A549 (cell line): ENCODE measurements at regions not wholly inside any gene's neighbourhood (a gene's known extent, or its start where the extent isn't known, plus 50 kb on each side); places are given as distances from the start of the nearest gene placed in this dataset.

Experiments
- ATAC-seq, 2 experiments: fragments of 200-7000 bp in 1 of 2; fragments of >200 bp in 1 of 2; cut with Nextera tagmentation in 1 of 2; cut with Tn5 transposase in 1 of 2; 3 replicates each; pipeline versions ENCODE4 v1.8.0 to v1.9.1; 2018 to 2020; ENCODE audit warnings: mild to moderate bottlenecking in 1 of 2, moderate library complexity in 1 of 2
- CTCF ChIA-PET: fragments of 300-600 bp; sonication (Branson Sonifier 250); formaldehyde crosslinking; extraction: SDS; loops from one replicate; lab custom pipeline; 2021; ENCODE audit warnings: antibody characterized with exemption, inconsistent platforms; lab: Yijun Ruan, JAX
- POLR2A ChIA-PET: fragments of 350-600 bp; formaldehyde crosslinking; extraction: SDS; loops from one replicate; lab custom pipeline; 2021; ENCODE audit warnings: antibody characterized with exemption, inconsistent platforms; lab: Yijun Ruan, JAX
- DNase-seq, 2 experiments: peaks; one replicate each; pipeline versions ENCODE4 v3.0.0 to v3.0.0-alpha.2; 2011 to 2016; ENCODE audit warnings: low read depth in 1 of 2, low spot score in 1 of 2
- FAIRE-seq: peaks from 2 replicates; lab custom pipeline; 2011; peaks lifted over from hg19 to GRCh38; lab: Jason Lieb, UNC
- H3K27ac ChIP-seq, 2 experiments: fragments of >200 bp; sonication (Bioruptor Twin); formaldehyde crosslinking; 3 replicates each; pipeline ENCODE4 v1.5.1; 2016 to 2017
- H3K4me1 ChIP-seq: fragments of >200 bp; sonication (Bioruptor Twin); formaldehyde crosslinking; 3 replicates; pipeline ENCODE4 v1.6.1; 2016
- H3K4me2 ChIP-seq: fragments of >200 bp; sonication (Bioruptor Twin); formaldehyde crosslinking; 3 replicates; pipeline ENCODE4 v1.6.1; 2016
- H3K4me3 ChIP-seq: fragments of >200 bp; sonication (Bioruptor Twin); formaldehyde crosslinking; 3 replicates; pipeline ENCODE4 v1.5.1; 2016
- H3K9me3 ChIP-seq: fragments of >200 bp; sonication (Bioruptor Twin); formaldehyde crosslinking; 3 replicates; pipeline ENCODE4 v1.6.1; 2016
- BCL3 ChIP-seq: fragments of >200 bp; sonication (Bioruptor Twin); formaldehyde crosslinking; IDR thresholded peaks from 3 replicates; pipeline ENCODE4 v1.6.1; 2016
- BHLHE40 ChIP-seq: IDR thresholded peaks from 2 replicates; pipeline ENCODE4 v1.6.1; 2012; ENCODE audit warnings: low read depth, low read length, inconsistent platforms
- CBX8 ChIP-seq: fragments of 200-600 bp; sonication (generic); IDR thresholded peaks from 2 replicates; pipeline ENCODE4 v1.6.1; 2016
- CEBPB ChIP-seq, 2 experiments: fragments of >200 bp in 1 of 2; sonication (Bioruptor Twin) in 1 of 2; formaldehyde crosslinking in 1 of 2; IDR thresholded peaks; 2 replicates each; pipeline ENCODE4 v1.6.1; 2012 to 2016
- CHD2 ChIP-seq: fragments of 150-350 bp; IDR thresholded peaks from 2 replicates; pipeline ENCODE4 v1.6.1; 2014; ENCODE audit warnings: low read length; ENCODE audit not compliant: partially characterized antibody
- ELK1 ChIP-seq: fragments of 150-350 bp; IDR thresholded peaks from 2 replicates; pipeline ENCODE4 v1.6.1; 2014; ENCODE audit warnings: low read depth, mild to moderate bottlenecking, low read length
- FOSB ChIP-seq: fragments of 250-450 bp; sonication (Bioruptor Pico); IDR thresholded peaks from 2 replicates; pipeline ENCODE4 v1.5.0; 2020; ENCODE audit warnings: mild to moderate bottlenecking, moderate library complexity
- FOSL2 ChIP-seq, 2 experiments: fragments of 450-650 bp in 1 of 2; fragments of >200 bp in 1 of 2; sonication (Bioruptor Twin) in 1 of 2; formaldehyde crosslinking; IDR thresholded peaks; 2 replicates each; pipeline versions ENCODE4 v1.5.0 to v1.6.1; 2016 to 2020; ENCODE audit warnings: mild to moderate bottlenecking in 1 of 2, moderate library complexity in 1 of 2
- GATA3 ChIP-seq: IDR thresholded peaks from 2 replicates; pipeline ENCODE4 v1.6.1; 2012; ENCODE audit warnings: borderline replicate concordance
- HOXA7 ChIP-seq: fragments of 250-450 bp; sonication (Bioruptor Pico); IDR thresholded peaks from 2 replicates; pipeline ENCODE4 v1.5.0; 2020; ENCODE audit warnings: mild to moderate bottlenecking, moderate library complexity
- JUNB ChIP-seq: fragments of >200 bp; sonication (Bioruptor Twin); formaldehyde crosslinking; IDR thresholded peaks from 2 replicates; pipeline ENCODE4 v1.6.1; 2016
- MAX ChIP-seq: IDR thresholded peaks from 2 replicates; pipeline ENCODE4 v1.6.1; 2012
- NFE2L2 ChIP-seq: fragments of 150-350 bp; conservative IDR thresholded peaks from 2 replicates; pipeline ENCODE4 v1.6.1; 2014; ENCODE audit warnings: low read length
- NR3C1 ChIP-seq: fragments of >200 bp; sonication (Bioruptor Twin); formaldehyde crosslinking; IDR thresholded peaks from 3 replicates; pipeline ENCODE4 v1.6.1; 2017
- POLR2A ChIP-seq: IDR thresholded peaks from 2 replicates; pipeline ENCODE4 v1.6.1; 2012; ENCODE audit warnings: mild to moderate bottlenecking, low read length
- RARB ChIP-seq: fragments of 250-450 bp; sonication (Bioruptor Pico); IDR thresholded peaks from 2 replicates; pipeline ENCODE4 v1.8.0; 2021; ENCODE audit warnings: mild to moderate bottlenecking, moderate library complexity
- RCOR1 ChIP-seq: fragments of 150-350 bp; IDR thresholded peaks from 2 replicates; pipeline ENCODE4 v1.6.1; 2014; ENCODE audit warnings: antibody characterized with exemption, low read length, low read depth
- RFX5 ChIP-seq: fragments of 450-650 bp; IDR thresholded peaks from 2 replicates; pipeline ENCODE4 v1.7.1; 2014; ENCODE audit warnings: antibody characterized with exemption, mild to moderate bottlenecking, moderate library complexity
- WGBS: methylation state at CpG from one replicate; pipeline ENCODE4 v1.1.6; 2017; ENCODE audit errors: missing lambda C conversion rate; 5-methylcytosine and 5-hydroxymethylcytosine counted together

- ChIA-PET POLR2A (interaction anchor here (1.0 to 1.2 kb wide), 2 partner anchors 109 to 228 kb away, joined by 3 to 6 read pairs; no protein-coding TSS in a partner anchor), CTCF (interaction anchor here (0.6 to 3.0 kb wide), 13 partner anchors 10 to 671 kb away, joined by 3 to 14 read pairs (median 3); no protein-coding TSS in a partner anchor)
- WGBS = 33% methylated on average over 51 of the region's 59 CpGs
- Histone ChIP-seq H3K9me3 (peaks cover 12% of the 10 kb centered on the region; the same call in 1 of the 3 replicates), H3K4me2 (peak overlapping the region; percentile 86), H3K27ac (peak overlapping the region; percentile 51 to 82; a peak in 4 of 6 replicates), H3K4me3 (peak overlapping the region; percentile 53), H3K4me1 (0 out of 3 replicates have a peak, but pooled peaks cover 9% of the 10 kb centered on the region)
- DNase-seq (peak in 1 of 2 experiments; percentile 24), FAIRE-seq (no peak), ATAC-seq (peak; percentile 30 to 51; a peak in 5 of 6 replicates)
- TF ChIP-seq CHD2 (no peak), FOSL2 (IDR thresholded peaks at IDR 0.05) (no peak), FOSL2 (CRISPR knock-in tag; IDR thresholded peaks at IDR 0.05) (0 out of 2 replicates have a peak, but pooled peaks have one; percentile 13), MAX (no peak), RARB (CRISPR knock-in tag) (no peak), BHLHE40 (no peak), NR3C1 (no peak)
These were observed 110.1 kb downstream of the KCTD15 start for GRCh38 chr19:33906578-33907335.

GRCh38 chr19:33910922-33911321, 114.3 kb downstream of the KCTD15 start:
- ChIA-PET CTCF (interaction anchor here (0.6 to 2.8 kb wide), 4 partner anchors 45 to 1437 kb away, joined by 3 to 9 read pairs (median 4); no protein-coding TSS in a partner anchor), POLR2A (no interaction called here)
- Histone ChIP-seq H3K4me3 (no peak overlapping the region), H3K4me1 (0 out of 3 replicates have a peak, but pooled peaks cover 5% of the 10 kb centered on the region), H3K9me3 (peaks cover 22% of the 10 kb centered on the region; the same call in 2 of the 3 replicates), H3K4me2 (no peak overlapping the region), H3K27ac (no peak overlapping the region)
- TF ChIP-seq RARB (CRISPR knock-in tag) = no peak
- TF ChIP-seq CHD2 = no peak
- TF ChIP-seq JUNB = no peak
- no peak for TF ChIP-seq CBX8
- TF ChIP-seq NFE2L2 = no peak
- TF ChIP-seq GATA3 = no peak
- TF ChIP-seq ELK1 = no peak
- TF ChIP-seq FOSB = no peak
- no peak for TF ChIP-seq RFX5
- TF ChIP-seq CEBPB (IDR thresholded peaks at IDR 0.05) = no peak
- no peak for TF ChIP-seq HOXA7 (CRISPR knock-in tag)
- FAIRE-seq (peak; percentile 70), DNase-seq (no peak), ATAC-seq (no peak)
- WGBS = 40% methylated on average over 7 of the region's 7 CpGs

- FAIRE-seq = no peak
- WGBS = 27% methylated on average over 9 of the region's 9 CpGs
- Histone ChIP-seq H3K27ac (no peak overlapping the region), H3K9me3 (peaks cover 22% of the 10 kb centered on the region; the same call in 2 of the 3 replicates), H3K4me1 (no peaks in the 10 kb centered on the region), H3K4me3 (no peak overlapping the region), H3K4me2 (no peak overlapping the region)
- ATAC-seq = no peak
- no peak for DNase-seq
- no peak for TF ChIP-seq BCL3
- TF ChIP-seq POLR2A = no peak
- no peak for TF ChIP-seq RCOR1
- CTCF ChIA-PET = interaction anchor here (1.0 to 1.5 kb wide), 3 partner anchors 15 to 182 kb away, joined by 3 to 4 read pairs (median 4); no protein-coding TSS in a partner anchor
- POLR2A ChIA-PET = no interaction called here
These were observed 117.9 kb downstream of the KCTD15 start for GRCh38 chr19:33914599-33914998.
